Mesenchymal stem cell (in vitro differentiated cells and primary cell): ENCODE measurements at regions not wholly inside any gene's neighbourhood (a gene's known extent, or its start where the extent isn't known, plus 50 kb on each side); places are given as distances from the start of the nearest gene placed in this dataset.

Experiments used
- DNase-seq: peaks from one replicate; pipeline ENCODE4 v3.0.0-alpha.2; 2013
- H2AFZ ChIP-seq: one replicate; pipeline ENCODE4 v1.6.1; 2013; ENCODE audit warnings: low read depth, mild to moderate bottlenecking, control low read depth, inconsistent platforms, low read length, moderate library complexity
- H2AK5ac ChIP-seq: 2 replicates; pipeline ENCODE4 v1.6.1; 2013; ENCODE audit warnings: low read length, moderate library complexity, mild to moderate bottlenecking, inconsistent platforms; ENCODE audit not compliant: severe bottlenecking
- H2BK120ac ChIP-seq: one replicate; pipeline ENCODE4 v1.6.1; 2013; ENCODE audit warnings: low read depth, mild to moderate bottlenecking, inconsistent platforms, low read length, moderate library complexity
- H2BK12ac ChIP-seq, 2 experiments: one replicate each; pipeline ENCODE4 v1.6.1; 2013; ENCODE audit warnings: inconsistent platforms in 2 of 2, low read length in 2 of 2, mild to moderate bottlenecking in 2 of 2, moderate library complexity in 2 of 2, control low read depth in 1 of 2
- H2BK15ac ChIP-seq: one replicate; pipeline ENCODE4 v1.6.1; 2013; ENCODE audit warnings: mild to moderate bottlenecking, low read depth, inconsistent platforms; ENCODE audit not compliant: poor library complexity, severe bottlenecking
- H2BK5ac ChIP-seq: 2 replicates; pipeline ENCODE4 v1.6.1; 2013; ENCODE audit warnings: low read depth, mild to moderate bottlenecking, low read length, control low read depth, inconsistent platforms; ENCODE audit not compliant: poor library complexity, severe bottlenecking
- H3K14ac ChIP-seq, 2 experiments: one replicate each; pipeline ENCODE4 v1.6.1; 2013; ENCODE audit warnings: inconsistent platforms in 2 of 2, low read length in 2 of 2, control low read depth in 1 of 2, mild to moderate bottlenecking in 1 of 2, moderate library complexity in 1 of 2
- H3K18ac ChIP-seq, 2 experiments: one replicate each; pipeline ENCODE4 v1.6.1; 2013; ENCODE audit warnings: inconsistent platforms in 2 of 2, low read length in 2 of 2, control low read depth in 1 of 2, low read depth in 1 of 2, mild to moderate bottlenecking in 1 of 2
- H3K23ac ChIP-seq, 2 experiments: one replicate each; pipeline ENCODE4 v1.6.1; 2013; ENCODE audit warnings: inconsistent platforms in 2 of 2, low read length in 2 of 2, mild to moderate bottlenecking in 2 of 2, moderate library complexity in 2 of 2, control low read depth in 1 of 2
- H3K27ac ChIP-seq: 2 replicates; pipeline ENCODE4 v1.5.1; 2013; ENCODE audit warnings: mild to moderate bottlenecking, moderate library complexity, low read length, control low read depth, inconsistent platforms; ENCODE audit not compliant: poor library complexity, severe bottlenecking
- H3K27me3 ChIP-seq, 2 experiments: 2 replicates each; pipeline versions ENCODE4 v1.6.1 to v1.7.0; 2013; ENCODE audit warnings: low read length in 2 of 2, mild to moderate bottlenecking in 2 of 2, moderate library complexity in 2 of 2, control low read depth in 1 of 2, inconsistent platforms in 1 of 2; ENCODE audit not compliant: control insufficient read depth in 1 of 2, insufficient read depth in 1 of 2
- H3K36me3 ChIP-seq, 2 experiments: 2 replicates each; pipeline versions ENCODE4 v1.6.1 to v1.7.0; 2013; ENCODE audit warnings: low read length in 2 of 2, control low read depth in 1 of 2, inconsistent platforms in 1 of 2, low read depth in 1 of 2, mild to moderate bottlenecking in 1 of 2; ENCODE audit not compliant: insufficient read depth in 2 of 2, control insufficient read depth in 1 of 2
- H3K4ac ChIP-seq, 2 experiments: one replicate each; pipeline ENCODE4 v1.6.1; 2013; ENCODE audit warnings: inconsistent platforms in 2 of 2, low read length in 2 of 2, mild to moderate bottlenecking in 2 of 2, moderate library complexity in 2 of 2, control low read depth in 1 of 2, low read depth in 1 of 2
- H3K4me1 ChIP-seq: 2 replicates; pipeline ENCODE4 v1.6.1; 2013; ENCODE audit warnings: low read depth, low read length, control low read depth; ENCODE audit not compliant: control insufficient read depth, insufficient read depth
- H3K4me2 ChIP-seq: 2 replicates; pipeline ENCODE4 v1.6.1; 2013; ENCODE audit warnings: low read length, mild to moderate bottlenecking, inconsistent platforms; ENCODE audit not compliant: poor library complexity, severe bottlenecking
- H3K4me3 ChIP-seq, 2 experiments: 2 replicates each; pipeline versions ENCODE4 v1.5.1 to v1.7.0; 2013; ENCODE audit warnings: low read length in 2 of 2, mild to moderate bottlenecking in 2 of 2, control low read depth in 1 of 2, low read depth in 1 of 2; ENCODE audit not compliant: insufficient read depth in 1 of 2
- H3K79me1 ChIP-seq: replicated peaks from 2 replicates; pipeline ENCODE4 v1.6.1; 2013; ENCODE audit warnings: mild to moderate bottlenecking, control low read depth, low read length, inconsistent platforms; ENCODE audit not compliant: poor library complexity, severe bottlenecking
- H3K9ac ChIP-seq: 2 replicates; pipeline ENCODE4 v1.7.0; 2013; ENCODE audit warnings: mild to moderate bottlenecking, low read length, moderate library complexity
- H3K9me3 ChIP-seq: 2 replicates; pipeline ENCODE4 v1.7.0; 2013; ENCODE audit warnings: mild to moderate bottlenecking, low read length; ENCODE audit not compliant: control insufficient read depth
- H4K8ac ChIP-seq: one replicate; pipeline ENCODE4 v1.6.1; 2013; ENCODE audit warnings: inconsistent platforms, mild to moderate bottlenecking, low read length, moderate library complexity
- H4K91ac ChIP-seq: one replicate; pipeline ENCODE4 v1.6.1; 2013; ENCODE audit warnings: mild to moderate bottlenecking, low read length, inconsistent platforms
- WGBS: methylation state at CpG from one replicate; pipeline ENCODE4 v1.1.7; 2013; ENCODE audit warnings: mixed read lengths; 5-methylcytosine and 5-hydroxymethylcytosine counted together

DNA sequence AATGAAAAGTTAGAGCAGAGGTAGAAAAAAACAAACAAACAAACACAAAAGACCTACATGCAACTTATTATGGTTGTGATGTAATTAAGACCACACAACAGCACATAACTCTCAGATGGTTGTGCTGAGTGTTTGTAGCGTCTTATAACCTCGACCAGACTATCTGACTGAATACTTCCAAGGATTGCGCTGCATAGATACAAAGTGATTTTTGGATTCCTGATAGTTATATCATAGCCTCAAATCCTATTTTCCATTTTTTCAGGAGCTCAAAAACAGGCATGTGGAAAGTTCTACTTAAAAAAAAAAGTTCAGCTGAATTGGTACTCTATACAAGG is 236.1 kb downstream of the SPRY1 start:
- no peak overlapping the region for H3K27ac ChIP-seq
- H3K79me1 ChIP-seq = no peaks in the 10 kb centered on the region
- H4K91ac ChIP-seq = no peak overlapping the region
- H4K8ac ChIP-seq = no peak overlapping the region
- H3K14ac ChIP-seq = no peak overlapping the region
- no peak overlapping the region for H3K23ac ChIP-seq
- no peak for DNase-seq
- no peak overlapping the region for H3K18ac ChIP-seq
- no peaks in the 10 kb centered on the region for H3K27me3 ChIP-seq
- no peaks in the 10 kb centered on the region for H3K36me3 ChIP-seq
- no peak overlapping the region for H3K4me2 ChIP-seq
- H2AFZ ChIP-seq = no peak overlapping the region
- no peaks in the 10 kb centered on the region for H3K4me1 ChIP-seq
- no peak overlapping the region for H2BK120ac ChIP-seq
- H3K9me3 ChIP-seq = no peaks in the 10 kb centered on the region
- no CpG with 5 or more reads among the region's 3 CpGs for WGBS
- H3K4me3 ChIP-seq = no peak overlapping the region
- H3K4ac ChIP-seq = no peak overlapping the region
- no peak overlapping the region for H2AK5ac ChIP-seq
- H2BK15ac ChIP-seq = no peak overlapping the region
- H2BK5ac ChIP-seq = no peak overlapping the region
- no peak overlapping the region for H2BK12ac ChIP-seq
- peak overlapping the region; percentile 53 for H3K9ac ChIP-seq

DNA sequence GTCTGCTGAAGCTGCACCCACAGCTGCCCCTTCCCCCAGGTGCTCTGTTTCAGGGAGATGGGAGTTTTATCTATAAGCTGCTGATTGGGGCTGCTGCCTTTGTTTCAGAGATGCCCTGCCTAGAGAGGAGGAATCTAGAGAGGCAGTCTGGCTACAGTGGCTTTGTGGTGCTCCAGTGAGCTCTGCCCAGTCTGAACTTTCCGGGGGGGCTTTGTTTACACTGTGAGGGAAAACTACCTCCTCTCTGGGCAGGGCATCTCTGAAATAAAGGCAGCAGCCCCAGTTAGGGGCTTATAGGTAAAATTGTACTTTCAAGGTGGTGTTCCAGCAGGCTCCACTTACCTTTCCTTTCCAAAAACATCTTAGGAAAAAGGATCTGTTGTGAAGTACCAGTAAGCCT is 242.2 kb downstream of the SPRY1 start:
- Histone ChIP-seq H3K4me3 (no peak overlapping the region), H3K4ac (no peak overlapping the region), H3K14ac (no peak overlapping the region), H3K27me3 (no peaks in the 10 kb centered on the region), H3K9ac (no peak overlapping the region), H3K9me3 (no peaks in the 10 kb centered on the region), H4K8ac (no peak overlapping the region), H4K91ac (no peak overlapping the region), H2AFZ (no peak overlapping the region), H3K36me3 (no peaks in the 10 kb centered on the region), H3K79me1 (no peaks in the 10 kb centered on the region), H2BK5ac (no peak overlapping the region), H3K18ac (no peak overlapping the region), H3K4me1 (no peaks in the 10 kb centered on the region), H2BK15ac (no peak overlapping the region), H2BK12ac (no peak overlapping the region), H2BK120ac (no peak overlapping the region), H3K27ac (no peak overlapping the region), H3K4me2 (no peak overlapping the region), H2AK5ac (no peak overlapping the region), H3K23ac (no peak overlapping the region)
- 94% methylated on average over 1 of the region's 1 CpG for WGBS
- DNase-seq = no peak

DNA sequence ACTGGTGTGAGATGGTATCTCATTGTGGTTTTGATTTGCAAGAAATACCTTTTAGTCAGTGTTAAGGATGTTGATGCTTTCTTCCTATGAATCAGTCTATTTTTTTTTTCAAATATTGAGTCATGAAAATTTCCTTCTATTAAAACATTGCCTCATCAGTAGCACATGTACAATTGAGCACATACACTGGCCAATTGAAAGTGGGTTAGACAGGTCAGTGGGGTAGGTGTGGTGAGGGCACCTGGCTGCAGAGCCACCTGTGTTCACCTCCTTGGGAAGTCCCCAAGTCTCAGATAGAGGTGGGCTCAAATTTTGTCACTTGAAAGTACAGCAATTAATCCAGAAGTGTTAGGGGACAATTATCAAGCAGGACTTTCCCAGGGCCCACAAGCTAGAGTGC is 243.7 kb downstream of the SPRY1 start:
- H3K27ac ChIP-seq = no peak overlapping the region
- H4K8ac ChIP-seq = no peak overlapping the region
- no peak overlapping the region for H3K23ac ChIP-seq
- H3K4ac ChIP-seq = no peak overlapping the region
- H2BK15ac ChIP-seq = no peak overlapping the region
- no peak overlapping the region for H3K18ac ChIP-seq
- H3K36me3 ChIP-seq = no peaks in the 10 kb centered on the region
- no peaks in the 10 kb centered on the region for H3K27me3 ChIP-seq
- H4K91ac ChIP-seq = no peak overlapping the region
- H2BK5ac ChIP-seq = no peak overlapping the region
- no peak overlapping the region for H3K14ac ChIP-seq
- DNase-seq = peak; percentile 27
- H2BK12ac ChIP-seq = no peak overlapping the region
- H3K4me2 ChIP-seq = no peak overlapping the region
- H3K4me1 ChIP-seq = no peaks in the 10 kb centered on the region
- no peak overlapping the region for H3K9ac ChIP-seq
- no peak overlapping the region for H2BK120ac ChIP-seq
- H2AFZ ChIP-seq = no peak overlapping the region
- no peaks in the 10 kb centered on the region for H3K79me1 ChIP-seq
- no peaks in the 10 kb centered on the region for H3K9me3 ChIP-seq
- H3K4me3 ChIP-seq = no peak overlapping the region
- H2AK5ac ChIP-seq = no peak overlapping the region

DNA sequence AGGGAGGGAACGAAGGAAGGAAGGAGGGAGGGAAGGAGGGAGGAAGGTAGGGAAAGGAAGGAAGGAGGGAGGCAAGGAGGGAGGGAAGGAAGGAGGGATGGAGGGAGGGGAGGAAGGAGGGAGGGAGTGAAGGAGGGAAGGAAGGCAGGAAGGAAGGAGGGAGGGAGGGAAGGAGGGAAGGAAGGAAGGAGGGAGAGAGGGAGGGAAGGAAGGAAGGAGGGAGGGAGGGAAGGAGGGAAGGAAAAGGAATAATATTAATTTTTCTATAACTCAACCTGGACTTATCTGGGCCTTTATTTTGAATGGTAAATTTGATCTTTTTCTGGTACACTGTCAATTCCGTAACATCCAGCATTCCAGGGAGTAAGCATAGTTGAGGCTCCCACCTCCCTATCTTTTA is 244.2 kb downstream of the SPRY1 start:
- 96% methylated on average over 2 of the region's 2 CpGs for WGBS
- H2AFZ ChIP-seq = no peak overlapping the region
- H4K8ac ChIP-seq = no peak overlapping the region
- no peak overlapping the region for H3K4ac ChIP-seq
- no peaks in the 10 kb centered on the region for H3K36me3 ChIP-seq
- H3K4me2 ChIP-seq = no peak overlapping the region
- H4K91ac ChIP-seq = no peak overlapping the region
- H2BK12ac ChIP-seq = no peak overlapping the region
- no peak overlapping the region for H3K27ac ChIP-seq
- H3K23ac ChIP-seq = no peak overlapping the region
- H3K18ac ChIP-seq = no peak overlapping the region
- H3K27me3 ChIP-seq = no peaks in the 10 kb centered on the region
- H2AK5ac ChIP-seq = no peak overlapping the region
- no peak for DNase-seq
- no peak overlapping the region for H2BK120ac ChIP-seq
- no peak overlapping the region for H3K9ac ChIP-seq
- H3K79me1 ChIP-seq = no peaks in the 10 kb centered on the region
- no peaks in the 10 kb centered on the region for H3K9me3 ChIP-seq
- no peak overlapping the region for H2BK5ac ChIP-seq
- H3K4me1 ChIP-seq = no peaks in the 10 kb centered on the region
- H3K14ac ChIP-seq = no peak overlapping the region
- H3K4me3 ChIP-seq = no peak overlapping the region
- no peak overlapping the region for H2BK15ac ChIP-seq
